ENCODE measurements at regions not wholly inside any gene's neighbourhood (a gene's known extent, or its start where the extent isn't known, plus 50 kb on each side); places are given as distances from the start of the nearest gene placed in this dataset.
"Not testable (repeated sequence)": the region's sequence is repeated elsewhere in the genome, so short reads cannot be mapped to it uniquely, and the experiment has no call there.

DNA sequence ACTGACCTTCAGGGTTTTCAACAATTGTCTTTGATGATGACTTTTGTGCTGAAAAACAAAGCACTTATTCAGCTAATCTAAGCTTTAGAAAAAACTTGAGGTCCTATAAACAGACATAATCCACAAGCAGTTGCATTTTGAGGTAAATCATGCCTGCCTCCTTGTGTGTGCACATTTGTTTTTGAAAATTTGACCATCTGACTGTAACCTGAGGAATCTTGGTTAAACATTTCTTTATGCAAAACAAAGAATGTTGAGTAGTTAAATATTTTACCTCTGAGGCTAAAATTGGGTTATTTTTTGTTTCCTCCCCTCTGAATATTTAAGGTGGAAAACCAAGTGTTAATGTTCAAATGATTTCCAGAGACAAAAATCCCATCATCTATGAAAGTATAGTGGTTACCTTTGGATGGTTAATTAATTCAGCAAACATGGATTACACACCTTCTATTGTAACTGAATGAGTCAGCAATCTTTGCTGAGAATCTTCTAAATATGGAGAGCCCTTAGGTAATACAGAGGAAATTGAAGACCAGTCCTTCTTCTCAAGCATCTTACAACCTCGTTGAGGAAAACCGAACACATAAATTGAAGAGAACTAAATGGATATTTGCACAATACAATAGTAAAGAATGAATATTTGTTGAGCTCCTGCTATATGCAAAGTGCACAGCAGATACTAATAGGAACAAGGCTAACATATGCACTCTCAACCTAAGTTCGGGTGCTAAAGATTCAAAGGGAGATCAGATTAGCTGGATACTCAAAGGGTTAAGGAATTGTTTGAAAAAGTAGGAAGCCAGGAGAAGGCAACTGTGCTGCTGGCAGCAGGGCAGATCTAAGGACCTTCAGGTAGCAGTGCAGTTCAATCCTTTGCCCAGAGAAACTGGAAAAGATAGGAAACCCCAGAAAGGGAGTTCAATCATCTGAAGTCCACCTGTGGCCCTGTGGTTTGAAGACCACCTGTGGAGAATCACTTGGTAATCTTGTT is 115.2 kb downstream of the BMP4 start:
- Mint-ChIP-seq H3K27ac (no peak overlapping the region), H3K36me3 (no peaks in the 10 kb centered on the region), H3K9me3 (peaks cover 11 to 14% of the 10 kb centered on the region in 2 donors)
- ATAC-seq: no peak
- DNase-seq (ENCODE audit: low spot score in 2 of 2): no peak

DNA sequence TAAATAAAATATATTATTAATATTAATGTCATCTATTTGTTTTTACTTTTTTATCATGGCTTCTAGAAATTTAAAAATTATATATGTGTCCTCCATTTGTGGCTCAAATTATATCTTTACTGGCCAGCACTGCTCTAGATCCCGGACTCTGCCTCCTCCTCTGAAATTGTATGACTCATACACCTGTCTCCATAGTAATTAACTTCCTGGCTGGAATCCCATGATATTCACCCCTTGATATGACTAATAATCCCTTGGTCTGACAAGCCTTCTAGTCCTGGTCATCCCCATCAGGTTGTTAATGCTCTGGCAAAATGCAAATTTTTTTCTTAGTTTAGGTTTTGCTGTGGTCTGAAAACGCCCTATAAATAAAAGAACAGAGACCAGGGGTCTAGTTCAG is 116.2 kb downstream of the BMP4 start:
- ATAC-seq: no peak
- Mint-ChIP-seq H3K27ac (no peak overlapping the region), H3K9me3 (peaks cover 11 to 14% of the 10 kb centered on the region in 2 donors), H3K36me3 (no peaks in the 10 kb centered on the region)
- no peak for DNase-seq (ENCODE audit: low spot score in 2 of 2)

DNA sequence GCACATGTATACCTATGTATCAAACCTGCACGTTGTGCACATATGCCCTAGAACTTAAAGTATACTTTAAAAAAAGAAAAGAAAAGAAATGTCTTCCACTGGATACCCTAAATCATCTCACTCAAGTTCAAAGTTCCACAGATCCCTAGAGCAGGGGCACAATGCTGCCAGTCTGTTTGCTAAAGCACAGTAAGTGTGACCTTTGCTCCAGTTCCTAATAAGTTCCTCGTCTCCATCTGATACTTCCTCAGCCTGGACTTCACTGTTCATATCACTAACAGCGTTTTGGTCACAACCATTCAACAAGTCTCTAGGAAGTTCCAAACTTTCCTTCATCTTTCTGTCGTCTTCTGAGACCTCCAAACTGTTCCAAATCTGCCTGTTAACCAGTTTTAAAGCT is 118.3 kb downstream of the BMP4 start:
- peaks cover 9 to 18% of the 10 kb centered on the region in 2 donors for H3K9me3 Mint-ChIP-seq
- no peak overlapping the region for H3K27ac Mint-ChIP-seq
- no peak for DNase-seq (ENCODE audit: low spot score in 2 of 2)
- no peak for ATAC-seq
- no peaks in the 10 kb centered on the region for H3K36me3 Mint-ChIP-seq

DNA sequence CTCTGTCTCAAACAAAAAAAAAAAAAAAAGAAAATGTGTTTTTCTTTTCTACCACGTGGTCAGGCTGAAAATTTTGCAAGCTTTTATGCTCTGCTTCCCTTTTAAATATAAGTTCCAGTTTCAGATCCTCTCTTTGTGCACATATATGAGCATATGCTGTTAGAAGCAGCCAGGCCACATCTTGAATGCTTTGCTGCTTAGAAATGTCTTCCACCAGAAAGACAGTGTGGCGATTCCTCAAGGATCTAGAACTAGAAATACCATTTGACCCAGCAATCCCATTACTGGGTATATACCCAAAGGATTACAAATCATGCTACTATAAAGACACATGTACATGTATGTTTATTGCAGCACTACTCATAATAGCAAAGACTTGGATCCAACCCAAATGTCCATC is 119.0 kb downstream of the BMP4 start:
- H3K9me3 Mint-ChIP-seq: peaks cover 9 to 18% of the 10 kb centered on the region in 2 donors
- ATAC-seq; H3K27ac Mint-ChIP-seq; DNase-seq (ENCODE audit: low spot score in 2 of 2); H3K36me3 Mint-ChIP-seq: not testable (repeated sequence)

DNA sequence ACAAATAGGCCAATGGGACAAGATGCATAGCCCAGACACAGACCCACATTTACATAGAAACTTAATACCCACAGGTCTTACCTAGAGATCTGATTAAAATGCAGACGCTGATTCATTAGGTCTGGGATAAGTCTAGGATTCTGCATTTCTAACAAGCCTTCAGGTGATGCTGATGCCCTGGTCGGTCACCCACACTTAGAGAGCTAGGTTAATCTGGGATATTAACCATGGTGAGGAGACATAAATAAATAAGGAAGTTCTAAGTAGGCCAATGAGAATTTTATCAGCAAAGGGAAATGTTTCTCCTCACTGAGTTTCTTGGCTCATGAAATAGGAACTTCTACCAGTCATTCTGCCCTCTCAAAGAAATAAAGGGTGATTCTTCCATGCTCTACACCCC is 120.1 kb downstream of the BMP4 start:
- no peaks in the 10 kb centered on the region for H3K36me3 Mint-ChIP-seq
- no peak overlapping the region for H3K27ac Mint-ChIP-seq
- no peak for DNase-seq (ENCODE audit: low spot score in 2 of 2)
- ATAC-seq: no peak
- H3K9me3 Mint-ChIP-seq: peaks cover 9 to 18% of the 10 kb centered on the region in 2 donors

DNA sequence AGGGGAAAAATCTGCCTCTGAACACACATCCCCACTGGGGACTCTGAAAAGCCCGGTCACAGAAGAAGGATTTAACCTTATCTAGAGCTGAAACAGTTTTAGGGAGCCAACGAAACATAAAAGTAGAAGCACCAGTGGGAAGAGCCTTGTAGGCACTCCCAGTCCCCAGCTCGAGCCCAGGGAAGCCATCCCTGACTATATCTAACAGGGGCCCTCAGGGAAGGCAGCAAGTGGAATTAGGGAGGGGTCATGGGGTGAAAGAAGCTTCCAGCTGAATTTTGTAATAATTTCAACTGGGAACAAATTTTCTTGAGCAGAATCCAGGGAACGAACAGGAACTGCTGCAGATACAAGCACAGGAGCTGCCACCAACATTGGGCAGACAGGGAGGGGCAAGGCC is 127.8 kb downstream of the BMP4 start:
- no peak for ATAC-seq
- Mint-ChIP-seq H3K36me3 (no peaks in the 10 kb centered on the region), H3K9me3 (peaks cover 4 to 15% of the 10 kb centered on the region in 2 donors), H3K27ac (no peak overlapping the region)
- DNase-seq (ENCODE audit: low spot score in 2 of 2): no peak

DNA sequence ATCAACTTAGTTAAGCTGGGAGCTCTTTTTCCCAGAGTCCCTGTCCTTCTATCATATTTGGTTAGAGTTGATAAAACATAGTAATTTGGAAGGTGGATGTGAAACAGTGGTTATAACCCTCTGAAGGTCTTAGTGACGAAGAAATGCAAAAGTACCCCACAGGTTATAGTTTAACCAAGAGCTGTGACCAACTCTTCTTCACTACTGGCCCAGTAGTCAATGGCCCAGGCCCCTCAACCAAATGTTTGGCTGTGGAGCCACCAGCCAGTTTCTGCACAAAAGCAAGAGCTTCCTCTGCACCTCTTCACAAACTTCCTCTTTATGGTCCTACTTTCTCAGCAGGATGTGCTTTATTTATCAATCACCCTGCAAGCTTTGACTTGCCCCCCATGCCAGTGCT is 132.6 kb downstream of the BMP4 start:
- H3K9me3 Mint-ChIP-seq: peaks cover 4 to 15% of the 10 kb centered on the region in 2 donors
- no peak for DNase-seq (ENCODE audit: low spot score in 2 of 2)
- no peaks in the 10 kb centered on the region for H3K36me3 Mint-ChIP-seq
- no peak for ATAC-seq
- H3K27ac Mint-ChIP-seq: no peak overlapping the region

DNA sequence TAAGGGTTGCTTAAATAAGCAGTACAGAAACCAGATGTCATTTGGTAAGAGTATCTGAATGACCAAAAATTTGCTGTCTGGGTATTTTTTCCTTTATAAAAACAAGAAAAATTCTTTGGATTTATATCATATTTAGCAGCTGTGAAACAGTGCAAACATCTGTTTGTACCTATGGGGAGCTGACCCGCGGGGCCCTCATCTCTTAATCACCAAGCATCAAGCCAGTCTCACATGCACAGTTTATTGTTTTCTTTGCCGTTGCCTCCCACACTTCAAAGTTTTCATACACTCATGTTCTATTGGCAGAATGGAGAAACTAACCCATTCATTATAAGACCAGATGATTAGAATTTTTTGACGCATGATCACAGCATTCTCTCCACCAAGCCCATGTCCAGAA is 142.2 kb downstream of the BMP4 start:
- H3K36me3 Mint-ChIP-seq: no peaks in the 10 kb centered on the region
- H3K9me3 Mint-ChIP-seq: peaks cover 3 to 22% of the 10 kb centered on the region in 2 donors
- no peak for ATAC-seq
- no peak for DNase-seq (ENCODE audit: low spot score in 2 of 2)
- no peak overlapping the region for H3K27ac Mint-ChIP-seq

DNA sequence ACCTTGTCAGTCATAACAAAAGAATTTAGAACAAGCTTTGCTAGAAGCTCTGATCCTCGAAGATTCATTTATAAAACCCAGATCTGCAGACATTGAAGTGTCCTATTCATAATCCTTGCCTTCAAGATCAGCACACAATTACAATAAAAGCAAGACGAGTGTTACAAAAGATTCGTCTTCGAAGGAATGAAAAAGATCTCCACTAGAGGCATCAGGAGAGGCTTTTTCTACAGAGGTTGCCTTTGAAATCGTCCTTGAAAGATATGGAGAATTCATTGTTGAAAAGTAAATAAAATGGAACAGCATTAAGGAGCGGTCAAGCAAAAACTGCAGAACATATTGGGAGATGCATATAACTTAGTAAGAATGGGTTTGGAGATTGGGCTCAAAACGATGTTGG is 146.4 kb downstream of the BMP4 start:
- no peak for ATAC-seq
- Mint-ChIP-seq H3K27ac (no peak overlapping the region), H3K9me3 (peaks cover 9 to 16% of the 10 kb centered on the region in 2 donors), H3K36me3 (no peaks in the 10 kb centered on the region)
- DNase-seq (ENCODE audit: low spot score in 2 of 2): no peak

DNA sequence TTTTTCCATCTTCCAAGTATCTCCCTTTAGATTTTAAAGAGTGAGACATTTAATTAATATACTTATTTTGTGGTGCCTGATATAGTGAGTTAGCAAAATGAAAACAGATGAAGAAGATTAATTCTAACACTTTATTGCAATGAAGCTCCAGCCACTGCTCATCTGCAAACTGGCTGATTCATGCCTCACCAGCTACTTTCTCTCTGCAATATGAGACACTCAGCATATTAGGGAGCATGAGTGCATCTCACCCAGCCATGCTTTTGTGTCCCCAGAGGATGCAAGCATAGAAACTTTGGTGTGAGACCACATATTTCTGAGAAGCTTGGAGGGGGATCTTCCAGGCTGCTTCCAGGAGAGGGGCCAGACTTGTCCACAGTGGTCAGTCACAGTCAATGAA is 148.6 kb downstream of the BMP4 start:
- ATAC-seq: no peak
- peaks cover 9 to 16% of the 10 kb centered on the region in 2 donors for H3K9me3 Mint-ChIP-seq
- H3K27ac Mint-ChIP-seq: no peak overlapping the region
- no peaks in the 10 kb centered on the region for H3K36me3 Mint-ChIP-seq
- DNase-seq (ENCODE audit: low spot score in 2 of 2): no peak

DNA sequence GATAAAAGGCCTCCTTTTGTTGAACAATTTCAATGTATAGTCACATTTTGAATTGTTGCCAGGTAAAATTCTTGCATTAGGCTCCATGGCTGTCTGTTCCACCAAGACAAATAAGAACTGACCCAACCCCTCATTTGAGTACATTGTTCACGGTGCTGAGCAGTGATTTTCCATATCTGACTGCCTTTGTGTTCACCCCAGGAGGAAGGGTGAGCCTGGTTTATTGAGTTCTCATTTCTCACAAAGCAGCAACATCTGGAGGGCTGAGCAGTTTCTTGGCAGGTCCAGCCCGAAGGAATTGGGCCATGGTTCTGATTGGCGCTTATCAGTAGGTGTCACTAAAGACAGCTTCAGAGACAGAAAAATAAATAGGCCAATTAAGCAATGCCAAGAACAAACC is 149.1 kb downstream of the BMP4 start:
- ATAC-seq: no peak
- Mint-ChIP-seq H3K9me3 (peaks cover 9 to 17% of the 10 kb centered on the region in 2 donors), H3K36me3 (no peaks in the 10 kb centered on the region), H3K27ac (no peak overlapping the region)
- no peak for DNase-seq (ENCODE audit: low spot score in 2 of 2)

DNA sequence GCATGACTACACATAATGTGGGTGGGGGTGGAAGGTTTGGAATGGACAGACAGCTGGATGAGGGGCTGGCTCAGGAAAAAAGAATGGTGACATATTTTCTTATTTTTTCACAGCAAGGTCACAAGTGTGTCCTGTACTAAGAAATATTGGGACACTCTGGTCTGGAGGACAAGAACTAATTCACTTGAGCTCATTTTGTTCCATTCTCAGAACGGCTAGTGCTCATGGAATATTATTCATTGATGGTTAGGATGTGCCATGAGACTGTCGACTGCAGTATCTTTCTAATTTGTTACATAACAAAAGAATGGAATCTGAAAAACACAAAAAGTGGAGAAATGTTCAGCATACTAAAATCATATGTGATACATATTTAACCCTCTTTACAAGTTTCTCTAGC is 149.5 kb downstream of the BMP4 start:
- Mint-ChIP-seq H3K27ac (no peak overlapping the region), H3K9me3 (peaks cover 12 to 21% of the 10 kb centered on the region in 2 donors), H3K36me3 (no peaks in the 10 kb centered on the region)
- DNase-seq (ENCODE audit: low spot score in 2 of 2) (no peak), ATAC-seq (no peak)

DNA sequence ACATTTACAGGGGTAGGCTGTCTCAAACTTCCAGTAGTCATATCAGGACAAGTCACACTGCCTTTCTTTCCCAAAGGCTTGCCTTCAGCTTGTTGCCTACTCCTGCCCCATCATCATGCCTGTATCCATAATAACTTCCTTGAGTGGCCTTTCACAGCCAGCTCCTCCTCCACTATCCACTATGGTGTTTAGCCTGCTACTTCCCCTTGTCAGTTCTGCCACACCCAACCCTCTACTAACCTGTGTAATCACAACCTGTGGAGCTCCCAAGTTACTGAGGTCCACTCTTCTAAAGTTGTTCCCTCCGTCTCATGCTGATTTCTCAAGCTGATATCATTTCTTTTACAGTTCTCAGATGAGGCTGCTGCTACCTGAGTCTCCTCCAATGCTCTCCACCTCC is 159.9 kb downstream of the BMP4 start:
- ATAC-seq: no peak
- no peak overlapping the region for H3K27ac Mint-ChIP-seq
- no peaks in the 10 kb centered on the region for H3K36me3 Mint-ChIP-seq
- H3K9me3 Mint-ChIP-seq: peaks cover 4 to 10% of the 10 kb centered on the region in 2 donors
- DNase-seq (ENCODE audit: low spot score in 2 of 2): no peak

DNA sequence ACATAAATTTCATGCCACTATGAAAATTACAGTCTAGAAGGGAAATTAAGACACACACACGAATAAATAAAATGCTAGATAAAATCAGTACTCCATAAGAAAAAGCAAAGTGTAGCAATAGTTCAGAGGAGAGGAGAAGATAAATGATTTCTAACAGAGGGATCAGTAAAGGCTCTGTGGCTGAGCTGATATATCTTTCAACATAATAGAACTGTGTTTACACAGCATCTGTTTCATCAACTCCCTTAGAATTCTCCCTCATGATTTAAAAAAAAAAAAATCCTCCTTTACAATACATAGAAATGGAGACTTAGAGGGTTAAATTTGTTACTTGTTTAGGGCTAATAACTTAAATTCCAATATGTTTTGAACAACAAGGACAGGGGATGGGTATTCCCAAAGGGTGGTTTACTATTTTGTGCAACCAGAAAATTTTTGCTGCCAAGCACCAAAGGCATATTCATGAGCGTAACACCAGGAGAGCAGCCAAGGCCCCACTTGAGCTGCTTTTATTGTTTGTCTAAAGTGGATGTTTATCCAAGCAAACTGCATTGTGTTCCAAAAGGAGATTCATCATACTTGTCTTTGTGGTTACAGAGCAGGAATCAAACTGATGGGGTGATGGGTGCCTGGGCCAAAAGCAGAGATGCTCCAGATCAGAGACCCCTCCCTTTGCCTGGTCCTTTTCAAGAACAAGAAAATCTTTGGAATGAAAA is 162.7 kb downstream of the BMP4 start:
- no peak overlapping the region for H3K27ac Mint-ChIP-seq
- no peak for DNase-seq (ENCODE audit: low spot score in 2 of 2)
- no peaks in the 10 kb centered on the region for H3K9me3 Mint-ChIP-seq
- H3K36me3 Mint-ChIP-seq: no peaks in the 10 kb centered on the region
- no peak for ATAC-seq

DNA sequence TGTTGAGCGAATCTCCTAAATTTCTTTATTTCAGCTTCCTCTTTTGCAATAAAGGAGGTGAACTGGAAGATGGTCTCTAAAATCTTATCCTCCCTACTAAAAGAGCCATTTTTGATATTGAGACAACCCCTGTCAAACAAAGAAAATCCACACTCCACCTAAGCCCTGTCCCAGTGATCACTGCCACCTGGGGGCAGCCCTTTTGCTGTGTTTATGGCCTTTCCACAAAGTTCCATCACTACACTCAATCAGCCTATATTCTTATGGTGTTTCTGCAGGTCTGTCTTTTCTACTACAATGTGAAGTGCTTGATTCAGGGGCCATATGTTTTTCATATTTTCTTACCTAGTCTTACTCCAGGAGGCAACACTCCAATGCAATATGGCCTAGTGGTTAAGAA is 163.7 kb downstream of the BMP4 start:
- no peak for DNase-seq (ENCODE audit: low spot score in 2 of 2)
- ATAC-seq: no peak
- Mint-ChIP-seq H3K9me3 (peaks cover 0 to 4% of the 10 kb centered on the region in 2 donors), H3K36me3 (no peaks in the 10 kb centered on the region), H3K27ac (no peak overlapping the region)

DNA sequence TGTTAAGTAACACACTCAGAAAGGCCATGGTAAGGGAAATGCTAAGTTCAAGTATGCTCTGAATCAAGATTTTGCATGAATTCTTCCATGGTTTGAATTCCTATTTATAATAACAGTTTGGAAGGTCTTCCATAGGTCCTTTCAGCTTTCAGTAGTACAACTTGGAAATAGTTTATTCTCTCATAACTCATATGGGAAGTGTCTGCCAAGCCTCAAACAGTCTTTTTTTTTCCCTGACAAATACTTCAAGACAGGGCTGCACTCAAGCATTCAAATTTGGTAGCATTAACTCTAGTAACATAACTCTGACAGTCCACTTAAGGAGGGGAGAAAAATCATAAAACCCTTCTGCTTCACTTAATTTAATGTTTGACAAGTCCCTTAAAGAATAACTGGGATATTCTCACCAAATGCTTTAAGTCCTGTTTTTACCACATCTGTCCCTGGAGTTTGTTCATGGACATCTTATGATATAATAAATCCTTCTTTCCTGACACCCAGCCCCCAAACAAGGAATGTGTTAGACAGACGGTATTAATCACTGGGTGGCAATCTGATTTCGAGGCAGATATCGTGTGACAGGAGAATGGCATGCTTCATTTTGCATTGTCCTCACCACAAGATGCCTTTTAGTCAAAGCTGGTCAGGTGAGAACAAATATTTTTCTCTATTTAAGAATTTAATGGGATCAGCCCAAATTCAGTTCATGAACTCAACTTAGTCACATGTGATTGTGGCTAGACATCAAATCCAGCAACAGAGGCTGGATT is 165.7 kb downstream of the BMP4 start:
- peaks cover 2 to 4% of the 10 kb centered on the region in 2 donors for H3K9me3 Mint-ChIP-seq
- no peak overlapping the region for H3K27ac Mint-ChIP-seq
- ATAC-seq (no peak), DNase-seq (ENCODE audit: low spot score in 2 of 2) (no peak)
- H3K36me3 Mint-ChIP-seq: no peaks in the 10 kb centered on the region

DNA sequence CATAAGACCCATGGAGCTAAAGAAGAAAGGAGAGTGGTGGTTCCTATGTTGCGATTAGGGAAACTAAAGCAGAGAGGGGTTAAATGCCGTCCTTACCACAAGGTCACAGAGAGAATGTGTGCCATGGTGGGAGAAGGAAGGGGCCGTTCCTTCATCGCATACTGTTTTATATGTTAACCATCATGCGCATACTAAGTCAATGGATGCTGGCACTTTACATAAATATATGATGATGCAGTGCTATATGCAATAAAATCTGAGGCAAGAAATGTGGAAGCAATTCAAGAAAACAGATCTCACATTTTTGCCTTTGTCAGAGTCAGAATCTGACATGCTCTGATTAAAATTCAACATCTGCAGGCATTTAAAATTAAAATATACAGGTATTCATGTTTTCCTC is 168.1 kb downstream of the BMP4 start:
- no peak for DNase-seq (ENCODE audit: low spot score in 2 of 2)
- Mint-ChIP-seq H3K27ac (no peak overlapping the region), H3K36me3 (no peaks in the 10 kb centered on the region), H3K9me3 (peaks cover 9 to 14% of the 10 kb centered on the region in 2 donors)
- no peak for ATAC-seq
